GM23338 (cell line): ENCODE measurements at regions not wholly inside any gene's neighbourhood (a gene's known extent, or its start where the extent isn't known, plus 50 kb on each side); places are given as distances from the start of the nearest gene placed in this dataset.

Source experiments
- ATAC-seq: fragments of 200-7000 bp; cut with Tn5 transposase; 3 replicates; pipeline ENCODE4 v1.9.1; 2020
- DNase-seq: peaks from one replicate; pipeline ENCODE4 v3.0.0-alpha.2; 2015; ENCODE audit warnings: low spot score
- H2AFZ ChIP-seq: fragments of 200-600 bp; sonication (generic); 2 replicates; pipeline ENCODE4 v1.8.0; 2016; ENCODE audit warnings: antibody characterized with exemption, mild to moderate bottlenecking, moderate library complexity
- H3F3A ChIP-seq: fragments of 200-600 bp; sonication (generic); replicated peaks from 2 replicates; pipeline ENCODE4 v1.8.0; 2017; ENCODE audit warnings: antibody characterized with exemption, mixed run types, low read depth
- H3K27ac ChIP-seq: fragments of 200-600 bp; sonication (generic); 2 replicates; pipeline ENCODE4 v1.6.1; 2016; ENCODE audit warnings: low read depth
- H3K27me3 ChIP-seq: fragments of 200-600 bp; sonication (generic); 2 replicates; pipeline ENCODE4 v1.8.0; 2016; ENCODE audit warnings: mild to moderate bottlenecking, mixed run types, moderate library complexity; ENCODE audit not compliant: insufficient read depth
- H3K36me3 ChIP-seq: fragments of 200-600 bp; sonication (generic); 2 replicates; pipeline ENCODE4 v1.8.0; 2016; ENCODE audit warnings: mild to moderate bottlenecking; ENCODE audit not compliant: insufficient read depth
- H3K4me1 ChIP-seq: fragments of 200-600 bp; sonication (generic); 2 replicates; pipeline ENCODE4 v1.8.0; 2016; ENCODE audit warnings: mild to moderate bottlenecking, moderate library complexity; ENCODE audit not compliant: insufficient read depth
- H3K4me2 ChIP-seq: fragments of 200-600 bp; sonication (generic); 2 replicates; pipeline ENCODE4 v1.7.1; 2017; ENCODE audit warnings: mixed run types
- H3K4me3 ChIP-seq: fragments of 200-600 bp; sonication (generic); 2 replicates; pipeline ENCODE4 v1.6.1; 2016; ENCODE audit warnings: mixed run types
- H3K79me2 ChIP-seq: fragments of 200-600 bp; sonication (generic); replicated peaks from 2 replicates; pipeline ENCODE4 v1.8.0; 2017; ENCODE audit warnings: mild to moderate bottlenecking; ENCODE audit not compliant: insufficient read depth
- H3K9me2 ChIP-seq: fragments of 200-600 bp; sonication (generic); 2 replicates; pipeline ENCODE4 v1.8.0; 2017; ENCODE audit not compliant: insufficient read depth
- H4K20me1 ChIP-seq: fragments of 200-600 bp; sonication (generic); replicated peaks from 2 replicates; pipeline ENCODE4 v1.8.0; 2017; ENCODE audit warnings: mild to moderate bottlenecking; ENCODE audit not compliant: insufficient read depth
- H3K27ac Mint-ChIP-seq: 2 replicates; pipeline ENCODE4 v1.8.0; 2020; ENCODE audit warnings: inconsistent platforms, mild to moderate bottlenecking, moderate library complexity, mixed read lengths
- H3K27me3 Mint-ChIP-seq: 3 replicates; pipeline ENCODE4 v1.8.0; 2022; ENCODE audit warnings: low read depth, mild to moderate bottlenecking, moderate library complexity, mixed read lengths, inconsistent platforms; ENCODE audit not compliant: insufficient read depth, poor library complexity
- H3K36me3 Mint-ChIP-seq: 3 replicates; pipeline ENCODE4 v1.8.0; 2021; ENCODE audit warnings: low read depth, mild to moderate bottlenecking, inconsistent platforms, moderate library complexity, mixed read lengths
- H3K4me1 Mint-ChIP-seq: 3 replicates; pipeline ENCODE4 v1.8.0; 2020; ENCODE audit warnings: mild to moderate bottlenecking, inconsistent platforms, mixed read lengths
- H3K4me3 Mint-ChIP-seq: 3 replicates; pipeline ENCODE4 v1.8.0; 2021; ENCODE audit warnings: moderate library complexity, mild to moderate bottlenecking, inconsistent platforms, mixed read lengths
- H3K9me3 Mint-ChIP-seq: 3 replicates; pipeline ENCODE4 v1.8.0; 2020; ENCODE audit warnings: moderate library complexity, mild to moderate bottlenecking, inconsistent platforms, mixed read lengths
- CREB1 ChIP-seq: fragments of 250-450 bp; sonication (Bioruptor Pico); IDR thresholded peaks from 2 replicates; pipeline ENCODE4 v1.5.0; 2020; ENCODE audit warnings: low read depth, mild to moderate bottlenecking, moderate library complexity
- EZH2phosphoT487 ChIP-seq: fragments of 200-600 bp; sonication (generic); IDR thresholded peaks from one replicate; pipeline ENCODE4 v1.8.1; 2018; ENCODE audit warnings: antibody characterized with exemption; ENCODE audit not compliant: unreplicated experiment
- JUNB ChIP-seq: IDR thresholded peaks from one replicate; pipeline ENCODE4 v1.6.1; 2016; ENCODE audit warnings: antibody characterized with exemption; ENCODE audit not compliant: unreplicated experiment
- NANOG ChIP-seq: IDR thresholded peaks from 2 replicates; pipeline ENCODE4 v1.6.1; 2016; ENCODE audit warnings: antibody characterized with exemption, borderline replicate concordance
- POLR2AphosphoS5 ChIP-seq: IDR thresholded peaks from 2 replicates; pipeline ENCODE4 v1.6.1; 2016; ENCODE audit warnings: antibody characterized with exemption, low read depth
- ZNF114 ChIP-seq: fragments of 250-450 bp; sonication (Bioruptor Pico); IDR thresholded peaks from 2 replicates; pipeline ENCODE4 v1.5.0; 2020; ENCODE audit warnings: mild to moderate bottlenecking, moderate library complexity
- TF ChIP-seq, protein P1 (sequence below): fragments of 250-450 bp; sonication (Bioruptor Pico); IDR thresholded peaks from 2 replicates; pipeline ENCODE4 v1.5.0; 2020; ENCODE audit warnings: mild to moderate bottlenecking, moderate library complexity

DNA sequence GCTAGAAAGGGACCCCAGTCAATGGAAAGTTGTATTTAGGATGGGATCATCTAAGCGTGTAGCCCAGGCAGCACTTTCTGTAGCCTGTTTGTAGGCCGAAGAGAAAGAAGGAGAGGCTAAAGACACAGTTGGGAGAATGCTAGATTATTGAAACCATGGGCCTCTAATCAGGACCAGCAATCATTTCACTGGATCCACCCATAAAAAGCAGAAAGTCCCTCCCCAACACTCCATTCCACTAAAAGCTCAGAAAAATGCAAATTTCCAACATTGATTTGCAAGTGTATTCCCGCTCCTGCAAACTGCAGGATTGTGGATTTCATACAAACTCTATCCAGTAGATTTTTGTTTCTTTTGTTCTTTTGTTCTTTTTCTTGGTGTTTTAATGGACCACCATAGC is 51.2 kb upstream of the FMOD start:
- no peak overlapping the region for H3K27ac ChIP-seq

DNA sequence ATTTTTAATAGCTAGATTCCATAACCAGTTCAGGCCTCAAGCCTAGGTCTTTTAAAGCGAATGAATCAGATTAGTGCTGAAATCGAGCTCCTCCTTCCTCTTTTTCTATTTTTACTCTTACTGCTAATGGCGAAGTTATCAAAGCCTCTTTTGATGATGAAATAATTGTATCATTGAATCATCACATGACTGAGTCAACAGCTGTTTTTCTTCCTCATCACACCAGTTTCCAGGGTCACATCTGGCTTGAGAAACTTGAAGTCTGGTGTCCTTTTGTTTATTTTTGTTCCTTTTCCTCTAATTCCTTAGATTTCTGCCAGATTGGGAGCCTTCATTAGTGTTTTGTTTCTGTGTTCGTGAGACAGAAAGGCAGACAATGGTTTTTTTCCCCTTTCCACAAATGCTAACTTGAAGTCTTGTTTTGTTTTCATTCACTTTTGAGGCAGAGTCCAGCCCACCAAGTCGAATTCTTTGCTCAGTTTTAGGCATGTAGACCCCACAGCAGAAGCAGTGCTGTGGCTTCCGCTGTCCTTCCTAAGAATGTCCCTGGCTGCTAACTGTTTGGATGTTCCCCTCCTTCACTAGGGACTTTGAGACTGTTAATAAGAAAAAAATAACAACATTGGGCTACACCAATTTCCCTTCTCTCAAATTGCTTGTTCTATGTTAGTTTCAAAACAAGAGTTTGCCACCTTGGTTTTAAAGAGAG is 51.9 kb upstream of the FMOD start:
- Mint-ChIP-seq H3K36me3 (no peaks in the 10 kb centered on the region), H3K4me3 (no peak overlapping the region), H3K27ac (peak overlapping the region; percentile 3; the same call in 1 of the 2 replicates), H3K9me3 (no peaks in the 10 kb centered on the region), H3K27me3 (no peaks in the 10 kb centered on the region), H3K4me1 (peaks cover 15% of the 10 kb centered on the region)
- TF ChIP-seq CREB1 (CRISPR knock-in tag) (no peak), POLR2AphosphoS5 (no peak), JUNB (no peak)
- TF ChIP-seq, protein P1, sequence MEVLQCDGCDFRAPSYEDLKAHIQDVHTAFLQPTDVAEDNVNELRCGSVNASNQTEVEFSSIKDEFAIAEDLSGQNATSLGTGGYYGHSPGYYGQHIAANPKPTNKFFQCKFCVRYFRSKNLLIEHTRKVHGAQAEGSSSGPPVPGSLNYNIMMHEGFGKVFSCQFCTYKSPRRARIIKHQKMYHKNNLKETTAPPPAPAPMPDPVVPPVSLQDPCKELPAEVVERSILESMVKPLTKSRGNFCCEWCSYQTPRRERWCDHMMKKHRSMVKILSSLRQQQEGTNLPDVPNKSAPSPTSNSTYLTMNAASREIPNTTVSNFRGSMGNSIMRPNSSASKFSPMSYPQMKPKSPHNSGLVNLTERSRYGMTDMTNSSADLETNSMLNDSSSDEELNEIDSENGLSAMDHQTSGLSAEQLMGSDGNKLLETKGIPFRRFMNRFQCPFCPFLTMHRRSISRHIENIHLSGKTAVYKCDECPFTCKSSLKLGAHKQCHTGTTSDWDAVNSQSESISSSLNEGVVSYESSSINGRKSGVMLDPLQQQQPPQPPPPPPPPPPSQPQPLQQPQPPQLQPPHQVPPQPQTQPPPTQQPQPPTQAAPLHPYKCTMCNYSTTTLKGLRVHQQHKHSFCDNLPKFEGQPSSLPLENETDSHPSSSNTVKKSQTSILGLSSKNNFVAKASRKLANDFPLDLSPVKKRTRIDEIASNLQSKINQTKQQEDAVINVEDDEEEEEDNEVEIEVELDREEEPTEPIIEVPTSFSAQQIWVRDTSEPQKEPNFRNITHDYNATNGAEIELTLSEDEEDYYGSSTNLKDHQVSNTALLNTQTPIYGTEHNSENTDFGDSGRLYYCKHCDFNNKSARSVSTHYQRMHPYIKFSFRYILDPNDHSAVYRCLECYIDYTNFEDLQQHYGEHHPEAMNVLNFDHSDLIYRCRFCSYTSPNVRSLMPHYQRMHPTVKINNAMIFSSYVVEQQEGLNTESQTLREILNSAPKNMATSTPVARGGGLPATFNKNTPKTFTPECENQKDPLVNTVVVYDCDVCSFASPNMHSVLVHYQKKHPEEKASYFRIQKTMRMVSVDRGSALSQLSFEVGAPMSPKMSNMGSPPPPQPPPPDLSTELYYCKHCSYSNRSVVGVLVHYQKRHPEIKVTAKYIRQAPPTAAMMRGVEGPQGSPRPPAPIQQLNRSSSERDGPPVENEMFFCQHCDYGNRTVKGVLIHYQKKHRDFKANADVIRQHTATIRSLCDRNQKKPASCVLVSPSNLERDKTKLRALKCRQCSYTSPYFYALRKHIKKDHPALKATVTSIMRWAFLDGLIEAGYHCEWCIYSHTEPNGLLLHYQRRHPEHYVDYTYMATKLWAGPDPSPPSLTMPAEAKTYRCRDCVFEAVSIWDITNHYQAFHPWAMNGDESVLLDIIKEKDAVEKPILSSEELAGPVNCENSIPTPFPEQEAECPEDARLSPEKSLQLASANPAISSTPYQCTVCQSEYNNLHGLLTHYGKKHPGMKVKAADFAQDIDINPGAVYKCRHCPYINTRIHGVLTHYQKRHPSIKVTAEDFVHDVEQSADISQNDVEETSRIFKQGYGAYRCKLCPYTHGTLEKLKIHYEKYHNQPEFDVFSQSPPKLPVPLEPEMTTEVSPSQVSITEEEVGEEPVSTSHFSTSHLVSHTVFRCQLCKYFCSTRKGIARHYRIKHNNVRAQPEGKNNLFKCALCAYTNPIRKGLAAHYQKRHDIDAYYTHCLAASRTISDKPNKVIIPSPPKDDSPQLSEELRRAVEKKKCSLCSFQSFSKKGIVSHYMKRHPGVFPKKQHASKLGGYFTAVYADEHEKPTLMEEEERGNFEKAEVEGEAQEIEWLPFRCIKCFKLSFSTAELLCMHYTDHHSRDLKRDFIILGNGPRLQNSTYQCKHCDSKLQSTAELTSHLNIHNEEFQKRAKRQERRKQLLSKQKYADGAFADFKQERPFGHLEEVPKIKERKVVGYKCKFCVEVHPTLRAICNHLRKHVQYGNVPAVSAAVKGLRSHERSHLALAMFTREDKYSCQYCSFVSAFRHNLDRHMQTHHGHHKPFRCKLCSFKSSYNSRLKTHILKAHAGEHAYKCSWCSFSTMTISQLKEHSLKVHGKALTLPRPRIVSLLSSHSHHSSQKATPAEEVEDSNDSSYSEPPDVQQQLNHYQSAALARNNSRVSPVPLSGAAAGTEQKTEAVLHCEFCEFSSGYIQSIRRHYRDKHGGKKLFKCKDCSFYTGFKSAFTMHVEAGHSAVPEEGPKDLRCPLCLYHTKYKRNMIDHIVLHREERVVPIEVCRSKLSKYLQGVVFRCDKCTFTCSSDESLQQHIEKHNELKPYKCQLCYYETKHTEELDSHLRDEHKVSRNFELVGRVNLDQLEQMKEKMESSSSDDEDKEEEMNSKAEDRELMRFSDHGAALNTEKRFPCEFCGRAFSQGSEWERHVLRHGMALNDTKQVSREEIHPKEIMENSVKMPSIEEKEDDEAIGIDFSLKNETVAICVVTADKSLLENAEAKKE (CRISPR knock-in tag) = no peak
- Histone ChIP-seq H3K36me3 (no peaks in the 10 kb centered on the region), H3K4me3 (no peak overlapping the region), H3K27me3 (no peaks in the 10 kb centered on the region), H2AFZ (peak overlapping the region; percentile 65; the same call in 1 of the 2 replicates), H3K27ac (no peak overlapping the region), H3K79me2 (no peaks in the 10 kb centered on the region), H3K9me2 (0 out of 2 replicates have a peak, but pooled peaks cover 3% of the 10 kb centered on the region), H4K20me1 (no peaks in the 10 kb centered on the region), H3F3A (no peaks in the 10 kb centered on the region), H3K4me1 (peaks cover 8% of the 10 kb centered on the region), H3K4me2 (no peak overlapping the region)
- DNase-seq (no peak), ATAC-seq (no peak)

More for the DNA sequence above, 51.2 kb upstream of the FMOD start:
- Mint-ChIP-seq H3K4me1 (peaks cover 15% of the 10 kb centered on the region), H3K36me3 (no peaks in the 10 kb centered on the region), H3K27ac (no peak overlapping the region), H3K27me3 (no peaks in the 10 kb centered on the region), H3K4me3 (no peak overlapping the region), H3K9me3 (no peaks in the 10 kb centered on the region)
- DNase-seq (no peak), ATAC-seq (no peak)
- Histone ChIP-seq H3K79me2 (no peaks in the 10 kb centered on the region), H3K4me3 (no peak overlapping the region), H3F3A (no peaks in the 10 kb centered on the region), H3K4me1 (peaks cover 8% of the 10 kb centered on the region), H3K9me2 (0 out of 2 replicates have a peak, but pooled peaks cover 3% of the 10 kb centered on the region), H2AFZ (peak overlapping the region; percentile 65; the same call in 1 of the 2 replicates), H3K36me3 (no peaks in the 10 kb centered on the region), H3K27me3 (no peaks in the 10 kb centered on the region), H4K20me1 (no peaks in the 10 kb centered on the region), H3K4me2 (no peak overlapping the region)
- TF ChIP-seq EZH2phosphoT487 (no peak), NANOG (no peak), ZNF114 (CRISPR knock-in tag) (no peak), CREB1 (CRISPR knock-in tag) (no peak)
